Sigmoid colon (tissue), 4 donors: ENCODE measurements at regions not wholly inside any gene's neighbourhood (a gene's known extent, or its start where the extent isn't known, plus 50 kb on each side); places are given as distances from the start of the nearest gene placed in this dataset.

ENCODE experiments used
- CTCF ChIP-seq, 4 experiments: fragments of 450-650 bp in 3 of 4; fragments of 200-600 bp in 1 of 4; IDR thresholded peaks; one replicate each; pipeline ENCODE4 v1.5.1; 2016 to 2019; ENCODE audit warnings: antibody characterized with exemption in 4 of 4, mild to moderate bottlenecking in 3 of 4, moderate library complexity in 2 of 4
- POLR2AphosphoS5 ChIP-seq, 4 donors: sonication (generic); formaldehyde crosslinking; IDR thresholded peaks; one replicate each; pipeline ENCODE4 v1.6.1; 2017; ENCODE audit warnings: antibody characterized with exemption in 4 of 4

DNA sequence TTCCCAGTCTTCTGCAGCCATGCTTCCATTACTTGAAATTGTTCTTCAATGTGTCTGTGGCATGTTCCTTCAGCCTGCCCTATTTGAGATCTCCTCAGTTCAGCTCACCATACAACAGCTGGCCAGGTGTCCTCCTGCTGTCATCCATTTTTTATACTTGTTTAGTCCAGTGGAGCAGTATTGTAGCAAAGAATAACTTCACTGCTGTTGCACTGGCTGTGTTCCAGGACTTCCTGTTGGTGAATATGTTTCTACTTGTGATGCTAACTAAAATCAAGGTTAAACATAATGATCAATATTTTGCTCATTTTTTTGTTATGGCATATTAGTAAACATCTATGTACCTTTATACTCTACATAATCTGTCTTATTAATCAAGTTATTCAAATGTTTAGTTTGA, 1394.1 kb downstream of the PCDH9 start:
- TF ChIP-seq POLR2AphosphoS5 (IDR thresholded peaks at IDR 0.05) (no peak), CTCF (IDR thresholded peaks at IDR 0.05) (no peak)
